IMR-90 (cell line): ENCODE measurements at regions not wholly inside any gene's neighbourhood (a gene's known extent, or its start where the extent isn't known, plus 50 kb on each side); places are given as distances from the start of the nearest gene placed in this dataset.
"Not testable (repeated sequence)": the region's sequence is repeated elsewhere in the genome, so short reads cannot be mapped to it uniquely, and the experiment has no call there.

ENCODE experiments used
- ATAC-seq: fragments of 200-7000 bp; cut with Tn5 transposase; 2 replicates; pipeline ENCODE4 v1.9.1; 2020; ENCODE audit warnings: low read depth, mild to moderate bottlenecking, moderate library complexity
- BruUV-seq: library from RNA; stranded (reverse); fragments of 400-500 nt; replicated peaks from 2 replicates; lab custom pipeline; 2021; lab: Mats Ljungman, UMichigan
- CTCF ChIA-PET: fragments of 300-600 bp; formaldehyde crosslinking; extraction: SDS; loops from one replicate; lab custom pipeline; 2021; ENCODE audit warnings: antibody characterized with exemption; lab: Yijun Ruan, JAX
- POLR2A ChIA-PET: fragments of 300-600 bp; sonication (Branson Sonifier 250); formaldehyde crosslinking; loops from one replicate; lab custom pipeline; 2022; ENCODE audit warnings: antibody characterized with exemption; ENCODE audit not compliant: unreplicated experiment; lab: Charles Lee
- DNase-seq: peaks from one replicate; pipeline ENCODE4 v3.0.0; 2013
- H2AFZ ChIP-seq: replicated peaks from 2 replicates; pipeline ENCODE3; 2013; ENCODE audit warnings: low read length, mild to moderate bottlenecking; ENCODE audit not compliant: poor library complexity
- H2AK5ac ChIP-seq: 2 replicates; pipeline ENCODE4 v1.6.1; 2013; ENCODE audit warnings: low read depth, low read length, inconsistent platforms
- H2AK9ac ChIP-seq: replicated peaks from 2 replicates; pipeline ENCODE3; 2013; ENCODE audit warnings: mild to moderate bottlenecking, low read depth, low read length, moderate library complexity; ENCODE audit not compliant: poor library complexity
- H2BK120ac ChIP-seq: 2 replicates; pipeline ENCODE4 v1.6.1; 2013; ENCODE audit warnings: low read depth, low read length, inconsistent platforms
- H2BK15ac ChIP-seq: 3 replicates; pipeline ENCODE4 v1.6.1; 2013; ENCODE audit warnings: low read depth, low read length, inconsistent platforms
- H2BK20ac ChIP-seq: 2 replicates; pipeline ENCODE4 v1.6.1; 2013; ENCODE audit warnings: low read depth, mild to moderate bottlenecking, inconsistent platforms, low read length, moderate library complexity
- H2BK5ac ChIP-seq: 2 replicates; pipeline ENCODE4 v1.6.1; 2013; ENCODE audit warnings: mild to moderate bottlenecking, low read depth, low read length, inconsistent platforms; ENCODE audit not compliant: poor library complexity, severe bottlenecking
- H3K14ac ChIP-seq: replicated peaks from 2 replicates; pipeline ENCODE4 v1.6.1; 2013; ENCODE audit warnings: low read depth, low read length, inconsistent platforms
- H3K18ac ChIP-seq: 2 replicates; pipeline ENCODE4 v1.6.1; 2013; ENCODE audit warnings: low read depth, low read length, control low read depth
- H3K23ac ChIP-seq: 2 replicates; pipeline ENCODE4 v1.6.1; 2013; ENCODE audit warnings: low read depth, low read length, inconsistent platforms
- H3K27ac ChIP-seq: 2 replicates; pipeline ENCODE4 v1.5.1; 2013; ENCODE audit warnings: mild to moderate bottlenecking, control low read depth, low read length; ENCODE audit not compliant: insufficient read depth
- H3K27me3 ChIP-seq: 2 replicates; pipeline ENCODE4 v1.6.1; 2013; ENCODE audit warnings: low read length; ENCODE audit not compliant: control insufficient read depth, insufficient read depth
- H3K36me3 ChIP-seq: 2 replicates; pipeline ENCODE4 v1.6.1; 2013; ENCODE audit warnings: low read length, mixed read lengths; ENCODE audit not compliant: control insufficient read depth, insufficient read depth
- H3K4ac ChIP-seq: 2 replicates; pipeline ENCODE4 v1.6.1; 2013; ENCODE audit warnings: low read depth, low read length, inconsistent platforms
- H3K4me1 ChIP-seq: 2 replicates; pipeline ENCODE4 v1.6.1; 2013; ENCODE audit warnings: low read length, mixed read lengths; ENCODE audit not compliant: control insufficient read depth, insufficient read depth
- H3K4me2 ChIP-seq: 2 replicates; pipeline ENCODE4 v1.6.1; 2013; ENCODE audit warnings: low read depth, mild to moderate bottlenecking, control low read depth, low read length, moderate library complexity
- H3K4me3 ChIP-seq: 2 replicates; pipeline ENCODE4 v1.5.1; 2013; ENCODE audit warnings: low read depth, mild to moderate bottlenecking, control low read depth, low read length, moderate library complexity; ENCODE audit not compliant: insufficient read depth
- H3K56ac ChIP-seq: 2 replicates; pipeline ENCODE4 v1.6.1; 2013; ENCODE audit warnings: low read length, inconsistent platforms; ENCODE audit not compliant: insufficient read depth; ENCODE audit errors: extremely low read depth
- H3K79me1 ChIP-seq, 2 experiments: 2 replicates each; pipeline ENCODE4 v1.6.1; 2013; ENCODE audit warnings: low read length in 2 of 2, inconsistent platforms in 1 of 2, low read depth in 1 of 2
- H3K9ac ChIP-seq: 2 replicates; pipeline ENCODE4 v1.6.1; 2013; ENCODE audit warnings: low read depth, low read length, control low read depth
- H3K9me1 ChIP-seq: 2 replicates; pipeline ENCODE4 v1.6.1; 2013; ENCODE audit warnings: low read length, inconsistent platforms; ENCODE audit not compliant: insufficient read depth
- H3K9me3 ChIP-seq: 2 replicates; pipeline ENCODE4 v1.6.1; 2013; ENCODE audit warnings: low read length; ENCODE audit not compliant: control insufficient read depth, insufficient read depth
- H4K20me1 ChIP-seq: 2 replicates; pipeline ENCODE4 v1.6.1; 2013; ENCODE audit warnings: low read length, inconsistent platforms; ENCODE audit not compliant: insufficient read depth
- H4K5ac ChIP-seq: 2 replicates; pipeline ENCODE4 v1.6.1; 2013; ENCODE audit warnings: mild to moderate bottlenecking, low read depth, low read length, control low read depth
- H4K8ac ChIP-seq, 2 experiments: 2 replicates each; pipeline ENCODE4 v1.6.1; 2013; ENCODE audit warnings: low read depth in 2 of 2, low read length in 2 of 2, control low read depth in 1 of 2, inconsistent platforms in 1 of 2
- H4K91ac ChIP-seq: 2 replicates; pipeline ENCODE4 v1.6.1; 2013; ENCODE audit warnings: low read depth, low read length, inconsistent platforms; ENCODE audit not compliant: insufficient read depth
- WGBS, 2 experiments: methylation state at CpG; one replicate each; pipeline versions ENCODE4 v1.1.5 to v1.1.7; 2013; ENCODE audit warnings: missing lambda C conversion rate in 2 of 2; ENCODE audit not compliant: insufficient read length in 1 of 2; ENCODE audit errors: extremely low coverage in 2 of 2; 5-methylcytosine and 5-hydroxymethylcytosine counted together
- dilution Hi-C: fragments of 300-500 bp; cut with HindIII; formaldehyde crosslinking; loops from one replicate; pipeline ENCODE4 v1.14.3; 2018; ENCODE audit warnings: low sequenced_read_pairs; ENCODE audit not compliant: unreplicated experiment
- in situ Hi-C: fragments of 300-500 bp; cut with MboI; formaldehyde crosslinking; loops from 3 replicates; pipeline ENCODE4 v1.14.3; 2019; ENCODE audit warnings: low sequenced_read_pairs, inconsistent platforms, mixed read lengths
- intact Hi-C: fragments of 100-400 bp; cut with micrococcal nuclease; formaldehyde crosslinking; loops from 2 replicates; pipeline ENCODE4 v1.10.0; 2022

GRCh38 chr2:89606514-89606913, 915.0 kb downstream of the RPIA start:
- DNase-seq, H2AK9ac ChIP-seq, dilution Hi-C loops, H2BK120ac ChIP-seq, H2BK5ac ChIP-seq, H2AK5ac ChIP-seq, CTCF ChIA-PET, H3K27ac ChIP-seq, ATAC-seq, H3K27me3 ChIP-seq, H3K36me3 ChIP-seq, H2BK20ac ChIP-seq, H2BK15ac ChIP-seq, BruUV-seq, H3K4me2 ChIP-seq, in situ Hi-C loops, H4K91ac ChIP-seq, H3K79me1 ChIP-seq, H3K4ac ChIP-seq, H3K4me1 ChIP-seq, H3K9ac ChIP-seq, H3K9me3 ChIP-seq, POLR2A ChIA-PET, H2AFZ ChIP-seq, H3K18ac ChIP-seq, intact Hi-C loops, H3K14ac ChIP-seq, H3K4me3 ChIP-seq, H3K23ac ChIP-seq, H4K8ac ChIP-seq, H4K5ac ChIP-seq, H4K20me1 ChIP-seq, H3K9me1 ChIP-seq, H3K56ac ChIP-seq: not testable (repeated sequence)
- WGBS, 2 experiments: no CpG with 5 or more reads among the region's 2 CpGs

- H3K9me3 ChIP-seq, H3K9me1 ChIP-seq, H2BK20ac ChIP-seq, H2BK120ac ChIP-seq, H3K27ac ChIP-seq, H2BK5ac ChIP-seq, H3K18ac ChIP-seq, H2BK15ac ChIP-seq, H3K14ac ChIP-seq, ATAC-seq, dilution Hi-C loops, DNase-seq, H3K23ac ChIP-seq, BruUV-seq, CTCF ChIA-PET, H3K4me2 ChIP-seq, H4K8ac ChIP-seq, in situ Hi-C loops, H3K79me1 ChIP-seq, H2AFZ ChIP-seq, intact Hi-C loops, H3K36me3 ChIP-seq, H3K4me1 ChIP-seq, H4K91ac ChIP-seq, H3K27me3 ChIP-seq, POLR2A ChIA-PET, H3K4ac ChIP-seq, H4K20me1 ChIP-seq, H2AK9ac ChIP-seq, H3K4me3 ChIP-seq, H3K9ac ChIP-seq, H3K56ac ChIP-seq, H2AK5ac ChIP-seq, H4K5ac ChIP-seq: not testable (repeated sequence)
- 86% methylated on average over 12 of the region's 33 CpGs; no CpG with 5 or more reads in 1 of the 2 experiments for WGBS, 2 experiments
Measured at GRCh38 chr2:89610207-89610926, 918.9 kb downstream of the RPIA start.
